H1 (cell line): ENCODE measurements at regions not wholly inside any gene's neighbourhood (a gene's known extent, or its start where the extent isn't known, plus 50 kb on each side); places are given as distances from the start of the nearest gene placed in this dataset.

ENCODE experiments used
- RAD21 ChIP-seq, 2 experiments: IDR thresholded peaks in 1 of 2; conservative IDR thresholded peaks in 1 of 2; 2 replicates each; pipeline ENCODE4 v1.6.1; 2011; ENCODE audit warnings: low read depth in 2 of 2, low read length in 2 of 2, improper control_type of control experiment in 1 of 2, inconsistent platforms in 1 of 2, mild to moderate bottlenecking in 1 of 2, moderate library complexity in 1 of 2
- YY1 ChIP-seq: IDR thresholded peaks from 2 replicates; pipeline ENCODE4 v1.6.1; 2011; ENCODE audit warnings: low read depth, mild to moderate bottlenecking, low read length

GRCh38 chr3:70120357-70120966 lies 120.9 kb downstream of the SAMMSON start (continued):
- peak; percentile 88 for TF ChIP-seq YY1
- TF ChIP-seq RAD21 (IDR thresholded peaks at IDR 0.05 in 1 of 2, conservative IDR thresholded peaks at IDR 0.05 in 1 of 2; ENCODE audit: low read depth in 2 of 2, low read length in 2 of 2) = peak; percentile 83 to 89
